A673 (cell line): ENCODE measurements at regions not wholly inside any gene's neighbourhood (a gene's known extent, or its start where the extent isn't known, plus 50 kb on each side); places are given as distances from the start of the nearest gene placed in this dataset.

Experiments
- BruUV-seq: library from RNA; stranded (reverse); fragments of 400-500 nt; replicated peaks from 2 replicates; lab custom pipeline; 2021; lab: Mats Ljungman, UMichigan
- CTCF ChIA-PET: fragments of 300-600 bp; sonication (Branson Sonifier 250); formaldehyde crosslinking; loops from one replicate; lab custom pipeline; 2022; ENCODE audit warnings: antibody characterized with exemption; lab: Charles Lee
- POLR2A ChIA-PET: fragments of 300-600 bp; sonication (Branson Sonifier 250); formaldehyde crosslinking; loops from one replicate; lab custom pipeline; 2022; ENCODE audit warnings: antibody characterized with exemption; ENCODE audit not compliant: low non-redundant PET; lab: Charles Lee
- DNase-seq: peaks from one replicate; pipeline ENCODE4 v3.0.0-alpha.2; 2015; ENCODE audit warnings: low spot score
- H3K27ac ChIP-seq: fragments of 200-600 bp; sonication (generic); 2 replicates; pipeline ENCODE4 v1.5.1; 2016; ENCODE audit warnings: mixed run types, low read depth, mild to moderate bottlenecking, mixed read lengths, antibody characterized with exemption, low read length; ENCODE audit not compliant: poor library complexity, severe bottlenecking
- H3K27me3 ChIP-seq: fragments of 200-600 bp; sonication (generic); replicated peaks from 2 replicates; pipeline ENCODE4 v1.6.1; 2017; ENCODE audit warnings: mixed run types, low read depth, mild to moderate bottlenecking, mixed read lengths, antibody characterized with exemption, low read length; ENCODE audit not compliant: insufficient read depth, poor library complexity
- H3K36me3 ChIP-seq: fragments of 200-600 bp; sonication (generic); 2 replicates; pipeline ENCODE4 v1.6.1; 2016; ENCODE audit warnings: mixed run types, mild to moderate bottlenecking, mixed read lengths, antibody characterized with exemption, low read length; ENCODE audit not compliant: insufficient read depth, poor library complexity, severe bottlenecking
- H3K4me1 ChIP-seq: fragments of 200-600 bp; sonication (generic); 2 replicates; pipeline ENCODE4 v1.6.1; 2017; ENCODE audit warnings: mixed run types, mild to moderate bottlenecking, mixed read lengths, antibody characterized with exemption, low read length; ENCODE audit not compliant: insufficient read depth, poor library complexity, severe bottlenecking
- H3K4me3 ChIP-seq: fragments of 200-600 bp; sonication (generic); 2 replicates; pipeline ENCODE4 v1.5.1; 2016; ENCODE audit warnings: low read depth, mixed run types, mild to moderate bottlenecking, mixed read lengths, low read length; ENCODE audit not compliant: poor library complexity, severe bottlenecking
- H3K9me3 ChIP-seq: fragments of 200-600 bp; sonication (generic); 2 replicates; pipeline ENCODE4 v1.6.1; 2016; ENCODE audit warnings: mixed run types, low read depth, mild to moderate bottlenecking, mixed read lengths, antibody characterized with exemption, low read length; ENCODE audit not compliant: poor library complexity, severe bottlenecking
- EZH2 ChIP-seq: fragments of 200-600 bp; sonication (generic); IDR thresholded peaks from 2 replicates; pipeline ENCODE4 v1.6.1; 2017; ENCODE audit warnings: borderline replicate concordance, low read depth, mild to moderate bottlenecking, mixed read lengths, antibody characterized with exemption, low read length; ENCODE audit not compliant: poor library complexity, severe bottlenecking
- intact Hi-C: fragments of 100-400 bp; cut with micrococcal nuclease; formaldehyde crosslinking; loops from one replicate; pipeline ENCODE4 v1.10.0; 2022; ENCODE audit not compliant: unreplicated experiment
- TF ChIP-seq, protein P1 (sequence below): fragments of 300-800, 200-600 bp; sonication (generic); conservative IDR thresholded peaks from 2 replicates; pipeline ENCODE4 v1.5.1; 2017; ENCODE audit warnings: low read depth, mild to moderate bottlenecking, antibody characterized with exemption, low read length, moderate library complexity, mixed read lengths

DNA sequence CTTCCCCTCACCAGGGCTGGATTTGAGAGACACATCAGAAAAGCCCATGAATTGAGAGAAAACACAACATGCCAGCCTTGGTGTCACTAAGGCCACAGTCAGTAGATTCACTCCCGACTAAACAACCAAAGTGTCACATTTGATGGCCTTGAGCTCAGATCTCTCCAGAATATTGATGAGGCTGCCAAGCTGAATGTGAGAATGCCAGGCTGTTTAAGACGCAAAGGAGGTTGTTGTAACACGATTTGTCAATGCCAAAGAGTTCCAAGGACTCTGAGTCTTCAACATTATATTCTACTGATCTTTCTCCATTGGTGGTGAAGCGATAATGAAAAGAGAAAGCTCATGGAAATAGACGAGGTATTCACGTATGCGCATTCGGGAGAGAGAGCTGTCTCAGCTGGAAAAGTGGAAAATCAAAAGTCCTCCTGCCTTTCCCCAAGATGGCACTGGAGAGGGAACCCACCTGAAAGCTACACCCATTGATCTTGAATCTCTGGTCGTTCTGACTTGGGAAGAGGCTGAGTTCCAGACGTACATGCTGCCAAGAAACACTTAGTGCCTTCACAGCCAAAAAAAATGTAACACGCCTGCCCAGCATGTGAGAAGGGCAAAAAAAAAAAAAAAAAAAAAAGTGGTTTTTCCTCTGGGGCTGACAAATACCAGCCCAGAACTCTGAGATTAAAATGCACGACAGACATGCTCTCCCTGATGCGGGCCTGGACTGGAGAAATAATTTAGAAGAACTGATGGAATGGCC is 1159.6 kb downstream of the VRK1 start:
- no TSS peak for BruUV-seq
- Histone ChIP-seq H3K27ac (no peak overlapping the region), H3K27me3 (no peaks in the 10 kb centered on the region), H3K36me3 (peaks cover 12% of the 10 kb centered on the region), H3K4me3 (no peak overlapping the region), H3K9me3 (no peaks in the 10 kb centered on the region), H3K4me1 (no peaks in the 10 kb centered on the region)
- DNase-seq: no peak
- TF ChIP-seq EZH2: no peak
- TF ChIP-seq, protein P1, sequence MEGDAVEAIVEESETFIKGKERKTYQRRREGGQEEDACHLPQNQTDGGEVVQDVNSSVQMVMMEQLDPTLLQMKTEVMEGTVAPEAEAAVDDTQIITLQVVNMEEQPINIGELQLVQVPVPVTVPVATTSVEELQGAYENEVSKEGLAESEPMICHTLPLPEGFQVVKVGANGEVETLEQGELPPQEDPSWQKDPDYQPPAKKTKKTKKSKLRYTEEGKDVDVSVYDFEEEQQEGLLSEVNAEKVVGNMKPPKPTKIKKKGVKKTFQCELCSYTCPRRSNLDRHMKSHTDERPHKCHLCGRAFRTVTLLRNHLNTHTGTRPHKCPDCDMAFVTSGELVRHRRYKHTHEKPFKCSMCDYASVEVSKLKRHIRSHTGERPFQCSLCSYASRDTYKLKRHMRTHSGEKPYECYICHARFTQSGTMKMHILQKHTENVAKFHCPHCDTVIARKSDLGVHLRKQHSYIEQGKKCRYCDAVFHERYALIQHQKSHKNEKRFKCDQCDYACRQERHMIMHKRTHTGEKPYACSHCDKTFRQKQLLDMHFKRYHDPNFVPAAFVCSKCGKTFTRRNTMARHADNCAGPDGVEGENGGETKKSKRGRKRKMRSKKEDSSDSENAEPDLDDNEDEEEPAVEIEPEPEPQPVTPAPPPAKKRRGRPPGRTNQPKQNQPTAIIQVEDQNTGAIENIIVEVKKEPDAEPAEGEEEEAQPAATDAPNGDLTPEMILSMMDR: no peak
- intact Hi-C loops: no loop called here
- ChIA-PET POLR2A (no interaction called here), CTCF (no interaction called here)

DNA sequence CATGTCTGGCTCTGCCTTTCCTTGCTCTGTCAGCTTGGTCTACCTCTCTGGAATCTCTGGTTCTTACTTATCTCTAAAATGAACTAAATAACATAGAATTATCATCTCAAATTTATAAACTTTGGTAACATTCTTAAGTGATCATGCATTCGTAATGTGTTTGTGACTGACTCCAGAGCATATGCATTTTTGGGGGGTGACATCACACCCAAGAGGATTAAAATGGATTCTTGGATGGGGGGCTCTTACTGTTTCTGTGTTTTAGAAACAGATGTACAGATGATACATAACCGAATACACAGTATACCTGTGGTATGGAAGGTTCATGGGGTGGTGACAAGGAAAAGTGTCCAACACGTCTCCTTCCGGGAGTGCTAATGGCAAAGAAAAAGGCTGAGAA is 1162.1 kb downstream of the VRK1 start:
- CTCF ChIA-PET: no interaction called here
- TF ChIP-seq, protein P1: no peak
- no peak for TF ChIP-seq EZH2
- intact Hi-C loops: no loop called here
- Histone ChIP-seq H3K9me3 (no peaks in the 10 kb centered on the region), H3K4me3 (no peak overlapping the region), H3K27me3 (no peaks in the 10 kb centered on the region), H3K4me1 (no peaks in the 10 kb centered on the region), H3K36me3 (peaks cover 12% of the 10 kb centered on the region), H3K27ac (no peak overlapping the region)
- POLR2A ChIA-PET: no interaction called here
- DNase-seq: no peak
- BruUV-seq: no TSS peak

DNA sequence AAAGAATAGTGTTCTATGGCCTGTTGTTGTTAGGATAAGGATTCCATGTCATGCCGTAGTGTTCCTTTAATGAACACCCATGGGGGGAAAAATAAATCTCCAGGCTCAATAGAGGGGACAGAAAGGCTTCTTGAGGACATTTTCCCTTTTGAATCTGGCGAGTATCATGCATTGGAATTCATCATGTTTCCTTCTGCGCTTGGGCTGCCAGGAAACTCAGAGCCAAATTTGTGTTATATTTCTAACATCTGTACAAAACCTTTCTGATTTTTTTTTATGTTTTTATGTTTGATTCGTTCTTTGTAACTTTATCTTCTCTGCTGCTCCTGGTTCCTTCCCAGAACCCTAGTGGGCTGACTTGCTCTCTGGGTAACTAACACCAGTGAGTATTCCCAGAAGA is 1163.3 kb downstream of the VRK1 start:
- Histone ChIP-seq H3K9me3 (no peaks in the 10 kb centered on the region), H3K27me3 (no peaks in the 10 kb centered on the region), H3K27ac (no peak overlapping the region), H3K4me1 (no peaks in the 10 kb centered on the region), H3K36me3 (peaks cover 12% of the 10 kb centered on the region), H3K4me3 (no peak overlapping the region)
- intact Hi-C loops: no loop called here
- BruUV-seq: no TSS peak
- TF ChIP-seq, protein P1: no peak
- TF ChIP-seq EZH2: no peak
- no peak for DNase-seq
- POLR2A ChIA-PET: no interaction called here
- CTCF ChIA-PET: no interaction called here
